ENCODE measurements at regions not wholly inside any gene's neighbourhood (a gene's known extent, or its start where the extent isn't known, plus 50 kb on each side); places are given as distances from the start of the nearest gene placed in this dataset.
A peak's percentile ranks its signal among the peaks of the same experiment; 100 is the strongest.

GRCh38 chr18:38362286-38362792, 796.7 kb upstream of the CELF4 start:
- Histone ChIP-seq H2BK5ac (ENCODE audit: low read depth, low read length) (no peak overlapping the region), H2BK20ac (ENCODE audit: low read length) (no peak overlapping the region), H3K27ac (ENCODE audit: low read depth, low read length) (no peak overlapping the region), H2BK120ac (replicated peaks; ENCODE audit: low read depth, low read length) (no peak overlapping the region), H3K79me1 (ENCODE audit: low read depth, low read length) (no peaks in the 10 kb centered on the region), H3K36me3 (ENCODE audit: control insufficient read depth in 2 of 4, insufficient read depth in 4 of 4, low read length in 3 of 4) (no peaks in the 10 kb centered on the region; a peak in 1 of 8 replicates), H4K20me1 (replicated peaks in 1 of 2; ENCODE audit: control insufficient read depth in 1 of 2, insufficient read depth in 2 of 2, low read length in 2 of 2) (no peaks in the 10 kb centered on the region), H3K27me3 (replicated peaks in 1 of 4; ENCODE audit: control insufficient read depth in 3 of 4, extremely low read depth in 1 of 4, insufficient read depth in 3 of 4, low read length in 3 of 4) (no peaks in the 10 kb centered on the region), H3K4me1 (replicated peaks in 1 of 4; ENCODE audit: control insufficient read depth in 3 of 4, insufficient read depth in 4 of 4, low read length in 3 of 4) (peaks cover 0 to 7% (median 2%) of the 10 kb centered on the region in 4 experiments; a peak in 3 of 7 replicates), H2BK15ac (ENCODE audit: low read length) (no peak overlapping the region), H3K23me2 (ENCODE audit: low read depth, low read length) (no peaks in the 10 kb centered on the region), H2BK12ac (ENCODE audit: low read depth, low read length) (no peak overlapping the region), H3K79me2 (ENCODE audit: control insufficient read depth in 1 of 2, insufficient read depth in 2 of 2, low read length in 2 of 2) (no peaks in the 10 kb centered on the region), H3K4me3 (ENCODE audit: extremely low read depth in 1 of 4, insufficient read depth in 2 of 4, low read depth in 3 of 4, low read length in 4 of 4) (no peak overlapping the region), H3K23ac (ENCODE audit: insufficient read length) (no peak overlapping the region), H3K9ac (replicated peaks in 1 of 4; ENCODE audit: extremely low read depth in 1 of 4, low read depth in 3 of 4, low read length in 3 of 4) (no peak overlapping the region), H3K18ac (ENCODE audit: extremely low read depth, low read length) (no peak overlapping the region), H3K4me2 (ENCODE audit: insufficient read depth in 1 of 2, low read depth in 2 of 2, low read length in 2 of 2) (no peak overlapping the region; a peak in 1 of 4 replicates), H3K4ac (replicated peaks; ENCODE audit: insufficient read length, low read depth, low read length) (no peak overlapping the region), H2AK5ac (ENCODE audit: low read depth, low read length) (no peak overlapping the region), H4K5ac (ENCODE audit: insufficient read length, low read depth, low read length) (no peak overlapping the region), H2AFZ (ENCODE audit: low read length) (0 out of 2 replicates have a peak overlapping the region, but pooled peaks have one; percentile 60), H3K9me3 (ENCODE audit: insufficient read depth in 2 of 2, low read depth in 1 of 2, low read length in 1 of 2) (no peaks in the 10 kb centered on the region), H3K14ac (ENCODE audit: insufficient read length) (no peak overlapping the region), H4K8ac (ENCODE audit: extremely low read depth, insufficient read depth, low read length) (no peak overlapping the region), H4K91ac (replicated peaks; ENCODE audit: insufficient read length, low read length) (no peak overlapping the region), H3K56ac (replicated peaks; ENCODE audit: insufficient read length, low read depth, low read length) (no peak overlapping the region)
- CTCF ChIA-PET (ENCODE audit: partially characterized antibody): no interaction called here
- 86% methylated on average over 2 of the region's 2 CpGs; no CpG with 5 or more reads in 1 of the 2 experiments for WGBS, 2 experiments (ENCODE audit: extremely low coverage in 1 of 2, insufficient coverage in 1 of 2, insufficient read length in 1 of 2, insufficient replicate concordance in 2 of 2, low coverage in 1 of 2, low lambda C conversion rate in 2 of 2, missing lambda C conversion rate in 1 of 2)
- POLR2A ChIA-PET (ENCODE audit: partially characterized antibody): no interaction called here
- DNase-seq (ENCODE audit: low read depth in 1 of 2, low spot score in 2 of 2) (no peak), FAIRE-seq (no peak)
- TF ChIP-seq CREB1 (IDR thresholded peaks at IDR 0.05) (no peak), SIX5 (IDR thresholded peaks at IDR 0.05; ENCODE audit: low read depth, low read length) (no peak), MAFK (IDR thresholded peaks at IDR 0.05; ENCODE audit: low read depth, low read length) (no peak), SIN3A (conservative IDR thresholded peaks at IDR 0.05 in 1 of 2, IDR thresholded peaks at IDR 0.05 in 1 of 2; ENCODE audit: low read depth in 1 of 2, low read length in 2 of 2) (no peak), FOSL1 (IDR thresholded peaks at IDR 0.05; ENCODE audit: insufficient read depth, low read depth, low read length) (no peak), TAF7 (optimal IDR thresholded peaks at IDR 0.05; ENCODE audit: borderline replicate concordance, low read depth, low read length) (no peak), ATF2 (IDR thresholded peaks at IDR 0.05; ENCODE audit: low read length) (no peak), KDM5A (IDR thresholded peaks at IDR 0.05; ENCODE audit: low read length) (no peak), E2F6 (IDR thresholded peaks at IDR 0.05) (no peak), SAP30 (IDR thresholded peaks at IDR 0.05; ENCODE audit: insufficient read depth, insufficient replicate concordance, low read length) (no peak), CHD1 (IDR thresholded peaks at IDR 0.05; ENCODE audit: low read depth, low read length) (no peak)

Measured in H1 (cell line).